Osteoblast (primary cell): ENCODE measurements at regions not wholly inside any gene's neighbourhood (a gene's known extent, or its start where the extent isn't known, plus 50 kb on each side); places are given as distances from the start of the nearest gene placed in this dataset.

ENCODE experiments used
- DNase-seq: peaks from one replicate; pipeline ENCODE4 v3.0.0; 2011; ENCODE audit warnings: low spot score, mixed read lengths; ENCODE audit not compliant: insufficient read length; ENCODE audit errors: missing footprints
- H2AFZ ChIP-seq: 2 replicates; pipeline ENCODE4 v1.6.0; 2011; ENCODE audit warnings: mild to moderate bottlenecking, low read length
- H3K27ac ChIP-seq: 2 replicates; pipeline ENCODE4 v1.5.1; 2011; ENCODE audit warnings: mild to moderate bottlenecking, low read depth, low read length, moderate library complexity
- H3K27me3 ChIP-seq: 2 replicates; pipeline ENCODE4 v1.6.0; 2012; ENCODE audit warnings: mild to moderate bottlenecking, control low read depth, inconsistent platforms, low read length, moderate library complexity; ENCODE audit not compliant: insufficient read depth
- H3K36me3 ChIP-seq: 2 replicates; pipeline ENCODE4 v1.5.1; 2011; ENCODE audit warnings: mild to moderate bottlenecking, low read length, control low read depth, moderate library complexity; ENCODE audit not compliant: insufficient read depth
- H3K4me1 ChIP-seq: 2 replicates; pipeline ENCODE4 v1.5.1; 2011; ENCODE audit warnings: mild to moderate bottlenecking, low read length, control low read depth, moderate library complexity; ENCODE audit not compliant: insufficient read depth
- H3K4me2 ChIP-seq: 2 replicates; pipeline ENCODE4 v1.6.0; 2011; ENCODE audit warnings: mild to moderate bottlenecking, low read length; ENCODE audit not compliant: insufficient read depth
- H3K4me3 ChIP-seq: fragments of 200-600 bp; sonication (generic); 3 replicates; pipeline ENCODE4 v1.5.1; 2012; ENCODE audit warnings: mild to moderate bottlenecking, low read length, inconsistent platforms; ENCODE audit not compliant: insufficient read depth
- H3K79me2 ChIP-seq: 2 replicates; pipeline ENCODE4 v1.6.0; 2012; ENCODE audit warnings: mild to moderate bottlenecking, low read length, control low read depth, inconsistent platforms; ENCODE audit not compliant: insufficient read depth
- H3K9me3 ChIP-seq: 2 replicates; pipeline ENCODE4 v1.5.1; 2011; ENCODE audit warnings: low read depth, low read length, control low read depth
- H4K20me1 ChIP-seq: 2 replicates; pipeline ENCODE4 v1.6.0; 2012; ENCODE audit warnings: mild to moderate bottlenecking, low read length, control low read depth; ENCODE audit not compliant: insufficient read depth
- TF ChIP-seq, protein P1 (sequence below): IDR thresholded peaks from 2 replicates; pipeline ENCODE4 v1.5.1; 2011; ENCODE audit warnings: mild to moderate bottlenecking, low read depth, low read length, moderate library complexity; ENCODE audit errors: extremely low read depth

DNA sequence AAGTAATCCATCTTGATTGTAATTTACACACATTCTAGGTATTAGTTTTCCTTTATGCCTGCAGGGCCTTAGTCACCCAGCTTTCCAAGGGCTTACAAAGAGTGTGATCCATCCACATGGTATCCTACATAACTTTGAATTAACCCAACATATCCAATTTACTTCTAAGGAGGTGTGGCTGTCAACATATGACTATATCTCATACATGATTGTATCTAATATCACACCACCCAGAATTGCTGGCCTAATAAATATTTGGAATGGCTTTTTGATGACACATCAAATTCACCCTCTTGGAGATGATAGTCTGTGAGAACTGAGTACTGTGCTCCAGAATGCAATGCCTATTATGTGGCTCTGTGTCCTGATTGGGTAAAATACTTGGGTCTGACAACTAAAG, 363.3 kb upstream of the GRIN3A start:
- Histone ChIP-seq H3K79me2 (no peaks in the 10 kb centered on the region), H3K4me3 (no peak overlapping the region), H3K4me1 (no peaks in the 10 kb centered on the region), H3K27me3 (no peaks in the 10 kb centered on the region), H3K9me3 (no peaks in the 10 kb centered on the region), H3K36me3 (no peaks in the 10 kb centered on the region), H4K20me1 (no peaks in the 10 kb centered on the region), H2AFZ (no peak overlapping the region), H3K27ac (no peak overlapping the region), H3K4me2 (no peak overlapping the region)
- TF ChIP-seq, protein P1, sequence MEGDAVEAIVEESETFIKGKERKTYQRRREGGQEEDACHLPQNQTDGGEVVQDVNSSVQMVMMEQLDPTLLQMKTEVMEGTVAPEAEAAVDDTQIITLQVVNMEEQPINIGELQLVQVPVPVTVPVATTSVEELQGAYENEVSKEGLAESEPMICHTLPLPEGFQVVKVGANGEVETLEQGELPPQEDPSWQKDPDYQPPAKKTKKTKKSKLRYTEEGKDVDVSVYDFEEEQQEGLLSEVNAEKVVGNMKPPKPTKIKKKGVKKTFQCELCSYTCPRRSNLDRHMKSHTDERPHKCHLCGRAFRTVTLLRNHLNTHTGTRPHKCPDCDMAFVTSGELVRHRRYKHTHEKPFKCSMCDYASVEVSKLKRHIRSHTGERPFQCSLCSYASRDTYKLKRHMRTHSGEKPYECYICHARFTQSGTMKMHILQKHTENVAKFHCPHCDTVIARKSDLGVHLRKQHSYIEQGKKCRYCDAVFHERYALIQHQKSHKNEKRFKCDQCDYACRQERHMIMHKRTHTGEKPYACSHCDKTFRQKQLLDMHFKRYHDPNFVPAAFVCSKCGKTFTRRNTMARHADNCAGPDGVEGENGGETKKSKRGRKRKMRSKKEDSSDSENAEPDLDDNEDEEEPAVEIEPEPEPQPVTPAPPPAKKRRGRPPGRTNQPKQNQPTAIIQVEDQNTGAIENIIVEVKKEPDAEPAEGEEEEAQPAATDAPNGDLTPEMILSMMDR: no peak
- DNase-seq: no peak

DNA sequence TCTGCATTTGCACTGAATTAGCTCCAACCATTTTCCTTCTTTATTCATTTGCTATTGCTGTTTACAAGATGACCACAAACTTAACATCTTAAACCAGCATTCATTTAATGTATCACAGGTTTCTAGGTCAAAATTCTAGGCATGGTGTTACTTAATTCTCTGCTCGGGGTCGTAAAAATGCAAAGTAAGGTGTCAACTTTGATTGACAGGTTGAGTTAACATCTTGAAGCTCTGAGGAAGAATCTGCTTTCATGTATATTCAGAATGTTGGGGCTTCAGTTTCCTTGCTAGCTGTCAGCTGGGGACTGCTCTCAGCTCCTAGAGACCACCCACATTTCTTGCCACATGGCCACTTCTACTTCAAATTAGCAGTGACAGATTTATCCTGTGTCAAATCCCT, 348.7 kb upstream of the GRIN3A start:
- no peaks in the 10 kb centered on the region for H3K27me3 ChIP-seq
- no peak overlapping the region for H2AFZ ChIP-seq
- no peak overlapping the region for H3K4me2 ChIP-seq
- no peak overlapping the region for H3K4me3 ChIP-seq
- no peak overlapping the region for H3K27ac ChIP-seq
- no peaks in the 10 kb centered on the region for H3K4me1 ChIP-seq
- no peaks in the 10 kb centered on the region for H3K36me3 ChIP-seq
- H3K9me3 ChIP-seq: no peaks in the 10 kb centered on the region
- TF ChIP-seq, protein P1: no peak
- H4K20me1 ChIP-seq: no peaks in the 10 kb centered on the region
- no peaks in the 10 kb centered on the region for H3K79me2 ChIP-seq
- DNase-seq: no peak

DNA sequence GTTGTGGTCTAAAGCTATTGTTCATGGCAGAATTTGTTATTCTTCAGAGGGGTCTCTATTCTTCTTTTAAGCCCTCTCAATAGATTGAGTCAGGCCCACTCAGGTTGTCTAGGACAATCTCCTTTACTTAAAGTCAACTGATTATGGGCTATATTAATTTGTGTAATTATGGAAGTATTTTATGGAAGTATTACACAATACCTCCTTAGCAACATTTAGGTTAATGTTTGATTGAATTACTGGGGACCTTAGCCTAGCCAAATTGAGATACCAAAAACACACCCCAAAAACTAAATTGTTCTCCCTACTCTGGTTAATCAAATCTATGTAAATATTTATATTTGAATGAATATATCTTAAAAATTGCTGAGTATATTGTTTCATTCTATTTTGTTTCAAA, 347.1 kb upstream of the GRIN3A start:
- H3K4me2 ChIP-seq: no peak overlapping the region
- no peaks in the 10 kb centered on the region for H3K9me3 ChIP-seq
- no peaks in the 10 kb centered on the region for H3K79me2 ChIP-seq
- DNase-seq: no peak
- no peak overlapping the region for H2AFZ ChIP-seq
- H3K4me3 ChIP-seq: no peak overlapping the region
- H3K36me3 ChIP-seq: no peaks in the 10 kb centered on the region
- TF ChIP-seq, protein P1: no peak
- no peaks in the 10 kb centered on the region for H3K4me1 ChIP-seq
- H3K27ac ChIP-seq: no peak overlapping the region
- no peaks in the 10 kb centered on the region for H4K20me1 ChIP-seq
- no peaks in the 10 kb centered on the region for H3K27me3 ChIP-seq

DNA sequence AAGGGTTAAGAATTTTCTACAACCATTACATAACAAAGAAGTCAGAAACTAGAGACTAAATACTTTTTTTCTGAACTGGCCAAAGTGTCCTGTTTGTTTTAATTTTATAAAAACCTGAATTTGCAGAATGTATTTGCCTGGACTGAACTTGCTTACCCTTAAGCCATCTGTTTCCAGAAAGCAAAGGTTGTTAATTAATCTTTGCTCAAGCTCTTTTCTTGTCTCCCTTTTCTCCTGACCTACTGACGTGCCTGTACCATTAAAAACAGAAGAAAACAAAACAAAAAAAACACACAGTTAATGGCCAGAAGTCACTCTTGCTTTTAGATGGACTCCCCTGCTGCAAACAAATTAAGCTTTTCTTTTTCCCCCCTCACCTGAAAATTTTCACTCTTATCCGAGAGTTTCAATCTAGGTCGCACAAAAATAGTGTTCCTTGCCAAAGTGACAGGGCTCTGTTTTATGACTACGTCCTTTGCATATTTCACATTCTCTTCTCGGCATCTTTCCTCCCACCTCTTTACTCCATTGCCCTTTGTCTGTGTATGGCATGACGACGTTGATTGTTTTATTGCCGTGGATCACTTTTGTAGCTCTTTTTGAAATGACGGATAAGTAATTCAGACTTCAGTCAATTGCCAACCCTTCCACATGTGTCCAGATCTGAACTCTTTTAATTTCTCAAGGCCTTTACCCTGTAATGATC, 333.8 kb upstream of the GRIN3A start:
- no peaks in the 10 kb centered on the region for H3K27me3 ChIP-seq
- H2AFZ ChIP-seq: no peak overlapping the region
- no peaks in the 10 kb centered on the region for H4K20me1 ChIP-seq
- no peak overlapping the region for H3K4me3 ChIP-seq
- H3K36me3 ChIP-seq: no peaks in the 10 kb centered on the region
- no peak overlapping the region for H3K27ac ChIP-seq
- TF ChIP-seq, protein P1: no peak
- no peaks in the 10 kb centered on the region for H3K79me2 ChIP-seq
- H3K9me3 ChIP-seq: peaks cover 3% of the 10 kb centered on the region
- H3K4me2 ChIP-seq: no peak overlapping the region
- no peak for DNase-seq
- no peaks in the 10 kb centered on the region for H3K4me1 ChIP-seq
